ENCODE measurements at regions not wholly inside any gene's neighbourhood (a gene's known extent, or its start where the extent isn't known, plus 50 kb on each side); places are given as distances from the start of the nearest gene placed in this dataset.

DNA sequence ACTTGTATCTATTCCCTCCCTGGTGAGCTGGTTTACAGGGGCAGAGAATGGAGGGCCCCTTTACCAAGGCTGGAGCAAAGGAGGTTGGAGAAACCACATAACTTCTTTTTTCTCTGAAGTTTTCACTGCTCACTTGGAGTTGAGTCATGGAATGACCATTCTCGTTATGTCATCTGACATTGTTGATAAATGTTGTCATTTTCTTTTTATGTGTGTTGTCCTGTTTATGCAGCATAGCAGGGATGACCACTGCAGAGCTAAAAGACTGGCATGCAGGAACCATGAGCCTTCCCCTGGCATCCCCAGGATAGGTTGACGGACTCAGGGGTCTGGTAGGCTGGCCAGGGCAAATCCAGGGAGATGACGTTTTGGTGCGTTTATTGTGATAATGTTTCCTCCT is 256.8 kb upstream of the DDHD1 start:
- Histone ChIP-seq H3K27ac (ENCODE audit: control insufficient read depth, insufficient read depth, low read length) (no peak overlapping the region), H3K79me2 (ENCODE audit: control insufficient read depth, insufficient read depth, low read length) (no peaks in the 10 kb centered on the region), H2AFZ (ENCODE audit: control insufficient read depth, low read length) (no peak overlapping the region), H3K27me3 (ENCODE audit: control insufficient read depth, extremely low read depth, insufficient read depth, low read length) (no peaks in the 10 kb centered on the region), H3K9me3 (ENCODE audit: control insufficient read depth, low read depth, low read length) (no peaks in the 10 kb centered on the region), H4K20me1 (ENCODE audit: control insufficient read depth, extremely low read depth, insufficient read depth, low read length) (no peaks in the 10 kb centered on the region), H3K4me3 (ENCODE audit: control insufficient read depth in 2 of 3, extremely low read depth in 1 of 3, insufficient read depth in 2 of 3, low read depth in 1 of 3, low read length in 3 of 3) (no peak overlapping the region), H3K9ac (ENCODE audit: control insufficient read depth, extremely low read depth, insufficient read depth, low read length) (no peak overlapping the region), H3K4me2 (ENCODE audit: control insufficient read depth, extremely low read depth, insufficient read depth, low read depth, low read length) (no peak overlapping the region), H3K9me1 (ENCODE audit: control insufficient read depth, extremely low read depth, insufficient read depth, low read length) (no peaks in the 10 kb centered on the region), H3K36me3 (ENCODE audit: control insufficient read depth in 2 of 2, extremely low read depth in 1 of 2, insufficient read depth in 2 of 2, low read length in 2 of 2) (no peaks in the 10 kb centered on the region), H3K4me1 (ENCODE audit: control insufficient read depth, extremely low read depth, insufficient read depth, low read length) (peaks cover 6% of the 10 kb centered on the region)
- no peak for DNase-seq (ENCODE audit: low read depth, low spot score)
- dilution Hi-C loops (cut with MboI; ENCODE audit: extremely low pct_ligation_motif_present, low sequenced_read_pairs), result no loop called here
- no peak for FAIRE-seq
- TF ChIP-seq, protein P1, sequence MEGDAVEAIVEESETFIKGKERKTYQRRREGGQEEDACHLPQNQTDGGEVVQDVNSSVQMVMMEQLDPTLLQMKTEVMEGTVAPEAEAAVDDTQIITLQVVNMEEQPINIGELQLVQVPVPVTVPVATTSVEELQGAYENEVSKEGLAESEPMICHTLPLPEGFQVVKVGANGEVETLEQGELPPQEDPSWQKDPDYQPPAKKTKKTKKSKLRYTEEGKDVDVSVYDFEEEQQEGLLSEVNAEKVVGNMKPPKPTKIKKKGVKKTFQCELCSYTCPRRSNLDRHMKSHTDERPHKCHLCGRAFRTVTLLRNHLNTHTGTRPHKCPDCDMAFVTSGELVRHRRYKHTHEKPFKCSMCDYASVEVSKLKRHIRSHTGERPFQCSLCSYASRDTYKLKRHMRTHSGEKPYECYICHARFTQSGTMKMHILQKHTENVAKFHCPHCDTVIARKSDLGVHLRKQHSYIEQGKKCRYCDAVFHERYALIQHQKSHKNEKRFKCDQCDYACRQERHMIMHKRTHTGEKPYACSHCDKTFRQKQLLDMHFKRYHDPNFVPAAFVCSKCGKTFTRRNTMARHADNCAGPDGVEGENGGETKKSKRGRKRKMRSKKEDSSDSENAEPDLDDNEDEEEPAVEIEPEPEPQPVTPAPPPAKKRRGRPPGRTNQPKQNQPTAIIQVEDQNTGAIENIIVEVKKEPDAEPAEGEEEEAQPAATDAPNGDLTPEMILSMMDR (optimal IDR thresholded peaks at IDR 0.05 in 1 of 3, IDR thresholded peaks at IDR 0.05 in 1 of 3, conservative IDR thresholded peaks at IDR 0.05 in 1 of 3; ENCODE audit: extremely low read depth in 1 of 3, insufficient read depth in 2 of 3, low read length in 3 of 3), result no peak
- no peak for TF ChIP-seq EZH2 (IDR thresholded peaks at IDR 0.05; ENCODE audit: low read length)

DNA sequence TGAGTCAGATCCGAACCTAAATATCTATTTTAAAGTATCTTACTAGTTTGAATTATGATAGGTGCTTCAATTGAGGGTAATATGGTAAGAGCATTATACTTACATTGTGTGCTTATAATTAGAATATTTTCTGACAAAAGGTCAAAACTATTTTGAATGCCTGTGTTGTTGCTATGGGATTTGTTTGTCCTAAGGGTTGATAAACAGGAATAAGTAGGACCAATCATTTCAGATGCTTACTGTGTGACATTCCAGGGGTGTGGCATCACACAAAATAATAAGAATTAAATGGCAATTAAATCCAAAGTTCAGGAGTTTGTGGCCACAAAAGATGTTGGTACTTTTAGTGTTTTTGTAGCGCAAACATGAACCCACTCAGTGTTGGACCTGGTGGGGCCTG is 256.2 kb upstream of the DDHD1 start:
- no peak overlapping the region for H3K4me2 ChIP-seq (ENCODE audit: control insufficient read depth, extremely low read depth, insufficient read depth, low read depth, low read length)
- no peaks in the 10 kb centered on the region for H3K79me2 ChIP-seq (ENCODE audit: control insufficient read depth, insufficient read depth, low read length)
- no peaks in the 10 kb centered on the region for H4K20me1 ChIP-seq (ENCODE audit: control insufficient read depth, extremely low read depth, insufficient read depth, low read length)
- dilution Hi-C loops (cut with MboI; ENCODE audit: extremely low pct_ligation_motif_present, low sequenced_read_pairs), result no loop called here
- FAIRE-seq (no peak), DNase-seq (ENCODE audit: low read depth, low spot score) (no peak)
- H3K9ac ChIP-seq (ENCODE audit: control insufficient read depth, extremely low read depth, insufficient read depth, low read length), result no peak overlapping the region
- no peaks in the 10 kb centered on the region for H3K9me1 ChIP-seq (ENCODE audit: control insufficient read depth, extremely low read depth, insufficient read depth, low read length)
- H3K4me1 ChIP-seq (ENCODE audit: control insufficient read depth, extremely low read depth, insufficient read depth, low read length), result peaks cover 6% of the 10 kb centered on the region
- no peaks in the 10 kb centered on the region for H3K27me3 ChIP-seq (ENCODE audit: control insufficient read depth, extremely low read depth, insufficient read depth, low read length)
- H3K4me3 ChIP-seq (ENCODE audit: control insufficient read depth in 2 of 3, extremely low read depth in 1 of 3, insufficient read depth in 2 of 3, low read depth in 1 of 3, low read length in 3 of 3), result no peak overlapping the region
- no peak overlapping the region for H3K27ac ChIP-seq (ENCODE audit: control insufficient read depth, insufficient read depth, low read length)
- no peaks in the 10 kb centered on the region for H3K36me3 ChIP-seq (ENCODE audit: control insufficient read depth in 2 of 2, extremely low read depth in 1 of 2, insufficient read depth in 2 of 2, low read length in 2 of 2)
- no peak overlapping the region for H2AFZ ChIP-seq (ENCODE audit: control insufficient read depth, low read length)
- H3K9me3 ChIP-seq (ENCODE audit: control insufficient read depth, low read depth, low read length), result no peaks in the 10 kb centered on the region
- no peak for TF ChIP-seq EZH2 (IDR thresholded peaks at IDR 0.05; ENCODE audit: low read length)
- TF ChIP-seq, protein P1 (optimal IDR thresholded peaks at IDR 0.05 in 1 of 3, IDR thresholded peaks at IDR 0.05 in 1 of 3, conservative IDR thresholded peaks at IDR 0.05 in 1 of 3; ENCODE audit: extremely low read depth in 1 of 3, insufficient read depth in 2 of 3, low read length in 3 of 3), result no peak

Measured in keratinocyte (primary cell).